Activated gamma-delta T cell treated with Interleukin-2 at 50 U/mL for 16 hours (primary cell): ENCODE measurements at regions not wholly inside any gene's neighbourhood (a gene's known extent, or its start where the extent isn't known, plus 50 kb on each side); places are given as distances from the start of the nearest gene placed in this dataset.
"Not testable (repeated sequence)": the region's sequence is repeated elsewhere in the genome, so short reads cannot be mapped to it uniquely, and the experiment has no call there.

ENCODE experiments used
- DNase-seq: peaks from one replicate; pipeline ENCODE4 v3.0.0-alpha.2; 2020

GRCh38 chr5:68066277-68066955, 149.1 kb upstream of the PIK3R1 start:
- DNase-seq, result no peak

DNA sequence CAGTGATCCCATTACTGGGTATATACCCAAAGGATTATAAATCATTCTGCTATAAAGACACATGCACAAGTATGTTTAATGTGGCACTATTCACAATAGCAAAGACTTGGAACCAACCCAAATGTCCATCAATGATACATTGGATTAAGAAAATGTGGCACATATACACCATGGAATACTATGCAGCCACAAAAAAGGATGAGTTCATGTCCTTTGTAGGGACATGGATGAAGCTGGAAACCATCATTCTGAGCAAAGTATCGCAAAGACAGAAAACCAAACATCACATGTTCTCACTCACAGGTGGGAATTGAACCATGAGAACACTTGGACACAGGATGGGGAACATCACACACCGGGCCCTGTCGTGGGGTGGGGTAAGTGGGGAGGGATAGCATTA, 150.2 kb upstream of the PIK3R1 start:
- DNase-seq, result not testable (repeated sequence)

DNA sequence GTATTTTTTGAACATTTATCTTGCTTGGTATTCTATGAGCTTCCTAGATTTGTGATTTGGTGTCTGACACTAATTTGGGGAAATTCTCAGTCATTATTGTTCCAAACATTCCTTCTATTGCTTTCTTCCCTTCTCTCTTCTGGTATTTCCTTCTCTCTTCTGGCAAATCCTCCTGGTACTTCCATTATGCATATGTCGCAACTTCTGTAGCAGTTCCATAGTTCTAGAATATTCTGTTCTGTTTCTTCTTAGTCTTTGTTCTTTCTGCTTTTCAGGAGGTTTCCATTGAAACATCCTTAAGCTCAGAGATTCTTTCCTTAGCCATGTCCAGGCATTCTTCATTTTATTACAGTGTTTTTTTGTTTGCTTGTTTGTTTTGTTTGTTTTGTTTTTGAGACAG, 155.2 kb upstream of the PIK3R1 start:
- DNase-seq, result no peak

GRCh38 chr5:68057191-68057590, 158.4 kb upstream of the PIK3R1 start:
- DNase-seq, result no peak

- no peak for DNase-seq
These were observed 159.9 kb upstream of the PIK3R1 start for GRCh38 chr5:68055686-68056085.

DNA sequence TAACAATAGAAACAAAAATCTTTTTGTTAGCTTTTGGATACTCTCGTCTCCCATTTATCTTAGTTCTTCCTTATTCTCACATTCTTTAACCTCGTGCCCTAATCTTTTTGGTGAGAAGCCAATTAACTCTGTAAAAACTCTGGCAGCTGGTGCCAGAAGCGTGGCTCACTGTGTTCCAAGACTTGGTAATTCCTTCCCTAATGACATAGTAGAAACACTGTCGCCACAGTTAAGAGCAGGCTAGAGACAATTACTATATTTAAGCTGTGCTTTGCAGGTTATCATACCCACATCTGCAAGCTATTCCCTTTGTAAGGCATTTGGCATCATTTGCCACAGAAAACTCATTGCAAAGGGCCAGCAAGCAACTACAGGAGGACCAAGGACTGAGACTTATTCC, 160.9 kb upstream of the PIK3R1 start:
- DNase-seq, result no peak

GRCh38 chr5:68053202-68053601, 162.4 kb upstream of the PIK3R1 start:
- no peak for DNase-seq

- no peak for DNase-seq
These were observed 166.4 kb upstream of the PIK3R1 start for GRCh38 chr5:68049053-68049713.

GRCh38 chr5:68048516-68048915, 167.0 kb upstream of the PIK3R1 start:
- no peak for DNase-seq

GRCh38 chr5:68048054-68048453, 167.5 kb upstream of the PIK3R1 start:
- DNase-seq, result not testable (repeated sequence)

GRCh38 chr5:68047035-68047434, 168.5 kb upstream of the PIK3R1 start:
- no peak for DNase-seq

DNA sequence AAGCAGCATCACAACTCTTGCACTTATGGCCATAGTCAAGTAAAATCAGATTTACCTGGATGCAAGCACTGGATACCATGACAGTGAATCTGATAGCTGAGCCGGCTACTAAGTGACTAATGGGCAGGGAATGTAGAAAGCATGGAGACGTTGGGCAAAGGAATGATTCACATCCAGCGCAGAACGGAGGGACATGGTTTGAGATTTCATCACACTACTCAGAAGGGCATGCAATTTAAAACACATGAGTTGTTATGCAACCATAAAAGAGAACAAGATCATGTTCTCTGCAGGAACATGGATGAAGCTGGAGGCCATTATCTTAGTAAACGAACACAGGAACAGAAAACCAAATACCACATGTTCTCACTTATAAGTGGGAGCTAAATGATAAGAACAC, 169.1 kb upstream of the PIK3R1 start:
- DNase-seq, result no peak

DNA sequence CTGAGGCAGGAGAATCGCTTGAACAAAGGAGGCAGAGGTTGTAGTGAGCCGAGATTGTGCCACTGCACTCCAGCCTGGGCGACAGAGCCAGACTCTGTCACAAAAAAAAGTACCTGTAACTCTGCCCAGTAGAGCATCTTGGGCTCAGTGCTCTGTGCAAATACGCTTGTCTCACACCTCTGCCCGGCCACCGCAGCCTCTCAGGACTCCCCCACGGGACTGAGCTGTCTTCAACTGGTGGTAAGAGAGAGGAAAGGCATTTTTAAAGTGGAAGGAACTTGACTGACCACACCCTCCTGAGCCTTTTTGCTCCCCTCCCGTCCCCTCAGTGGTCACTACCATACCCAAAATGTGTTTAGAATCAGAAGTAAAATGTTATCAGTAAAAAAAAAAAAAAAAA, 174.3 kb upstream of the PIK3R1 start:
- DNase-seq, result no peak

DNA sequence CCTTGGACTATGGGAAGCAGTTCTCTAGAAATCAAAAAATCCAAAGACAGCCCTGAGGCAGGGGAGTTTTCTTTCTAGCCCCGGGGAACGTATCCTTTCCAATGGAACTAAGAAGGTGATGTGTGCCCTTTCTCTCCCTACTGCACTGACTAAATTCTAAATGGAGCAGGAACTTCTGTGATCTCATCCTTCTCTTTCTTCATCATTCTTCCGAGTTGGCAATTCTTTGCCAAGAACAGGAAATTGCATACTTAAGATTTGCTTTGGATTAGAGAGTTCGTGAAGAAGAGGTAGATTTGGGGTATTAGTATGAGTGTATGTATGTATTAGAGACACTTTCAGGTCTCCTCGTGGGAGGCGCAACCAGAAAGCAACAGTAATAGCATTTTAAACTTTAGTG, 178.0 kb upstream of the PIK3R1 start:
- no peak for DNase-seq

DNA sequence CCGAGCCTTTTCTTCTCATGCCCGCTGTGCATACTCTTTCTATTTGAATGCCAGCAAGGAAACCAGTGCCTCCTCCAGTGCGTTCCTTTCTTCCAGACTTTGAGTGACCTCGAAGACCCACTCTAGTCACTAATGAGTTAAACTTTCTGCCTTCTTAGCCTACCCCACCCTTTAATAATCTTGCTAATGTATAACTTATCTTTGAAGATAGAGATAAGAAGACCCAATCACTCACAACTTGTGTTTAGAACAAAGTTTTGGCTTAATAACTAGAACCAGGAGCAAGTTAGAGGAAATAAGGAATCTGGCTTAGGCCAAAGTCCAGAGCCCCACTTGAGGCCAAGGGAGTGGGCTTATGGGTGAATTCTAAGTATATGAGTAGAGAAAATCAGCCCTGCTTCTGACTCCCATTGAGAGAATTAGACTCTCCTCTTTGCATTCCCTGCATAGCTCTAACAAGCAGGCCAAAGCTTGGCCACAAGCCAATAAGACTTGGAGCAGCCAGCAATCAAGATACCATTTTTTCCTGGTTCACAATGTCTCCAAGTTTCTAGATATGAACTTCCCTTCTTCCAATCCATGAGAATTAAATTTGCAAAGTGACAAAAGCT, 181.5 kb upstream of the PIK3R1 start:
- no peak for DNase-seq

DNA sequence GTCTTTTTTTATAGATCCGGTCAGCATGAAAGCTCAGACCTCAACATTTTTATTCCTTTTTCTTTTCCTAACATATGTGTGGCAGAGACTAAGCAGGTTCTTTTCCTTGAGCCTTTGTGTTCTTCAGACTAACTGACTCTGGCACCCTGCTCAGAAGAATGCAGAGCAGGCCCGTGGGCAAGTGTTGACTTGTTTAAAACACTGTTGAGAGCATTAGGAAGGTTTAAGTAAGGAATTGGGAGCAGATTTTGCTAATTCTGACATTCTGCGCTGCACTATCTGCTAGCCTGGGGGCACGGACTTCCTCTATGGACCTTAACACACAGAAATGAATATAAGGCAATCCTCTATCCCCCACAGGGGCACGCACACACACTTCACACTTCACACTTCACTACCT, 182.5 kb upstream of the PIK3R1 start:
- no peak for DNase-seq

DNA sequence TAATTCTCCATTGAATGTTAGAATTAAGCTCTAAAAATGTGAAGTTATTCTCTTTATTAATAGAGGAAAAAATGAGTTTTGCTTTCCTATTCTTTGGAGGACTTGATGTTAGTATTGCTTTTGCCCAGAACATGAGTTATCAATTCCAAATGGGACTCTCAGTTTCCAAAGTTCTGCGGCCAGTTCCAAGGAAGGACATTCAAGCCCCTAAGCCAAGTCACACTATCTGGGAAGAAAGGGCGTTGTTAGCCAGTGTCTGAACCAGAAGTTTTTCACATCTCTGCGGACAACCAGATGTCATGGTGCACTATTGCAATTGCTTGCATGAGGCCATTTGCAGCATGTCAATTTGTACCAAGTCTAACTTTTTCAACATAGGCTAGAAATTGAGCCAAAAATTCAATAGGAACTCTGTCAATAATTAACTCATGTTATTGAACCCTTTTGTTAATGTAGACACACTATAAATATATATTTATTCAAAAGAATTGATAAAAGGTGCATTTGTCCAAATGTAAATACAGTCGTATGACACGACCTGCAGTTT, 183.3 kb upstream of the PIK3R1 start:
- DNase-seq, result no peak

DNA sequence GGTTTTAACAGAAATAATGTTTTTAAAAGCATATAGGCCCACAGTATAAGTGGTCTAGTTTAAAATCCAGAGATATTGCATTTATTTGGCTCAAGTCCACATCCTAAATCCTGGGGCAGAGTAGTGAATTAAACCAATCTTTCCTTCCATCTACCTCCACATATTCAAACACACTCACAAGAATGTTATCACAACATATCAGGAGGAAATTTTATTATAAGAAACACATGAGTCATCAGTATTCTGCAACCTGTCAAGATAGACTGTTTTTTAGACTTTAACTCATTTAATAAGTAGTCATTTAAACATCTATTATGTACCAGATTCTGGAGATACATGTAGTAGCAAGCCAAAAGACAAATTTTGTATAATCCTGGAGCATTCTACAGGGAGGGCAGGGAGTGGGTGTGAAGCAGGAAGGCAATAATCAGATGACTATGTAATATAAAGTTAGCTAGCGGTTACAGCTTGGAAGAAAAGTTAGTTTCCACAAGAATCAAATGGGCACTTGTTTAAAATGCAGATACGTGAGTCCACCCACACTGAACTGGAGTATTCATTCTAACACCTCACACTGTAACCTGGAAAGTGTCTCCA, 187.3 kb upstream of the PIK3R1 start:
- DNase-seq, result no peak

DNA sequence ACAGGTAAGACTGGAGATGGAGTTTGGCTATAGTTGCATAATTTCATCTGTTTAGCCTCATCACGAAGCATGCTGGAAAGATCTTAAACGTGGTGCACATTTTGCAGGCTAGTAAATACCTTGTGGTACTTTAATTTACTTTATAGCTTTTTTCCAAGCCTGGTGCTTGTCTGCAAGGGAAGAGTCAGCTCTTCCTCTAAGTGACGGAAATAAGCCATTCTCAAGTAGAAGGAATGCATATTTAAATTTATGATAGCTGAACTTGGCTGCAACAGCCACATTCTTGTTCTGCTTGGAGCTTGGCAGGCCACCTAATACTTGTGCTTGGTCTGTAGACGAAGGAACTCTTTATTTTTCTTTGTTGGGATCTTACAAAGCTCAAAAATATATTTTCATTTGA, 188.0 kb upstream of the PIK3R1 start:
- no peak for DNase-seq

- no peak for DNase-seq
These were observed 189.3 kb upstream of the PIK3R1 start for GRCh38 chr5:68026092-68026885.

DNA sequence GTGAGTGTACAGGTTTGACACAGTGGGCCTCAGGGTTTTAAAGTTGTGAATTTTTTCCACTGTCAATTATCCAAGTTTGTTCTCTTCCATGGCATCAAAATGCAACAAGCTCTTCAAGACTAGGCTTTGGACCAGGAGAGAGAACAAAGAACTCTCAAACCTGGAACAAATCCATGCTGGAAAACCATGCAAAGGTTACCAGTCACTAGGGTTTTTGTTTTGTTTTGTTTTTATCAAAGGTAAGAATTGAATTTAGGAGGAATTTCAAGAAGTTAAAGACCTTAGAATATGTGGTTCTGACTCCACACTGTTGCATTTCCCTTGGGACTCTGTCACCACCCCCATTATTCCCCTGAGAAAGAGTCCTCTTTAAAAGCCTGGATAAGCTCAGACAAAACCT, 191.1 kb upstream of the PIK3R1 start:
- DNase-seq, result no peak

- no peak for DNase-seq
These were observed 193.6 kb upstream of the PIK3R1 start for GRCh38 chr5:68021916-68022315.

DNA sequence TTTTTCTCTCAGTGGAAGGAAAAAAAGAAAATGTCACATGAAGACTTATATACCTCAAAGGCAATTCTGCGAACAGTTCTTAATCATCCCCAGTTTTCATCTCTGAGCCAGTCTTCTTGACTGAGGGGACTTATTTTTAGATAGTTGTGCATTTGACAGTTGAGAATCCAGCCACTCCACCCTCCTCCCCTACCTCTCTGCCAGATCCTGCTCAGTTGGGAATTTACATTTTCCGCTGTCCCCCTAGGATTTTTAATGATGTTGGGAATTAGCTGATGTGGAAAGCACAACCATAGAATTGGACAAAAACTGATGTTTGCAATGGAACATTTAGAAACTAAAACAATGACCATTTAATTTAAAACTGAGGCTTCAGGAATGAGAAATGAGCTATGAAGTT, 194.3 kb upstream of the PIK3R1 start:
- no peak for DNase-seq
